ENCODE measurements at regions not wholly inside any gene's neighbourhood (a gene's known extent, or its start where the extent isn't known, plus 50 kb on each side); places are given as distances from the start of the nearest gene placed in this dataset.

DNA sequence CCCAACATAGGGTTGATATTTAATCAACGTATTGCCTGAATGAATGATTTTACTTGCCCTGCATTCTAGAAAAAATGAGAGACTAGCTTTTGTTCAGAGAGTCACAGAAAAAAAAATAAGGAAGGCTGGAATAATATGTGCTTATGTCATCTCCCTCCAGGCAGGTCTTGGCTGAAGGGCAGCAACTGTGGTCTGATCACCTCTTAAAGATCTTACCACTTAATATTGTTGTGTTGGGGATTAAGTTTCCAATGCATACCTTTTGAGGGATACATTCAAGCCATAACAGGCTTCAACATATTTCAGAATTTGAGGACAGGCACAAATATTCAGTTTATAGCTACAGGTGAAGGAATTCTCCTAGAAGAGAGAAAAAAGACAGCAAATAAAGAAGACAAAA, 157.3 kb upstream of the S1PR3 start:
- TF ChIP-seq, protein P1, sequence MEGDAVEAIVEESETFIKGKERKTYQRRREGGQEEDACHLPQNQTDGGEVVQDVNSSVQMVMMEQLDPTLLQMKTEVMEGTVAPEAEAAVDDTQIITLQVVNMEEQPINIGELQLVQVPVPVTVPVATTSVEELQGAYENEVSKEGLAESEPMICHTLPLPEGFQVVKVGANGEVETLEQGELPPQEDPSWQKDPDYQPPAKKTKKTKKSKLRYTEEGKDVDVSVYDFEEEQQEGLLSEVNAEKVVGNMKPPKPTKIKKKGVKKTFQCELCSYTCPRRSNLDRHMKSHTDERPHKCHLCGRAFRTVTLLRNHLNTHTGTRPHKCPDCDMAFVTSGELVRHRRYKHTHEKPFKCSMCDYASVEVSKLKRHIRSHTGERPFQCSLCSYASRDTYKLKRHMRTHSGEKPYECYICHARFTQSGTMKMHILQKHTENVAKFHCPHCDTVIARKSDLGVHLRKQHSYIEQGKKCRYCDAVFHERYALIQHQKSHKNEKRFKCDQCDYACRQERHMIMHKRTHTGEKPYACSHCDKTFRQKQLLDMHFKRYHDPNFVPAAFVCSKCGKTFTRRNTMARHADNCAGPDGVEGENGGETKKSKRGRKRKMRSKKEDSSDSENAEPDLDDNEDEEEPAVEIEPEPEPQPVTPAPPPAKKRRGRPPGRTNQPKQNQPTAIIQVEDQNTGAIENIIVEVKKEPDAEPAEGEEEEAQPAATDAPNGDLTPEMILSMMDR (IDR thresholded peaks at IDR 0.05) = no peak
- no peak for TF ChIP-seq POLR2A (IDR thresholded peaks at IDR 0.05)
- TF ChIP-seq EP300 (IDR thresholded peaks at IDR 0.05) = no peak

Data from ovary (tissue), 3 donors.